ENCODE measurements at regions not wholly inside any gene's neighbourhood (a gene's known extent, or its start where the extent isn't known, plus 50 kb on each side); places are given as distances from the start of the nearest gene placed in this dataset.
"Not testable (repeated sequence)": the region's sequence is repeated elsewhere in the genome, so short reads cannot be mapped to it uniquely, and the experiment has no call there.

DNA sequence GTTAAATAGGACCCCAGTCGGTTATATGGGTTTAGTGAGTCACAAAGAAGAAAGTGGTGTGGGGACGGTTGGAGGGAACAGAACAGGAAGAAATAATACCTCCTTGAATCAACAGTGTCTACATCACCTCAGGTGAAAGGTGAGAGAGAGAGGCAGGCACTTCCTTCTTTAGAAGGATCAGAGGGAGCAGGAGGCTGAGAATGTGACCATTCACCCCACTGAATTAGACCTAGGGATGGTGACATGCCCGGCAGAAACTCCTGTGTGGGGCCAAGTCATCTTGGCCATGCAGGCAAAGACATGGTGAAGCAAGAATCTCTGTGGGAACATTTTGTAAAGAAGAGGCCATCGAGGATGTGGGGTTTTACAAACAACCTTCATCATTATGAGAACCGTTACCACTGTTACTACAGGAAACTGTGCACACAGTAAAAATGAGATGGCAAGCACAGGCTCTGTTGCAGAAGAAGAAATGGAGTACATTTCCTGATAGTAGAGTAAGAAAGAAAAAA lies 1196.9 kb downstream of the VRK1 start:
- peak in 1 of 2 experiments; percentile 61 for DNase-seq

DNA sequence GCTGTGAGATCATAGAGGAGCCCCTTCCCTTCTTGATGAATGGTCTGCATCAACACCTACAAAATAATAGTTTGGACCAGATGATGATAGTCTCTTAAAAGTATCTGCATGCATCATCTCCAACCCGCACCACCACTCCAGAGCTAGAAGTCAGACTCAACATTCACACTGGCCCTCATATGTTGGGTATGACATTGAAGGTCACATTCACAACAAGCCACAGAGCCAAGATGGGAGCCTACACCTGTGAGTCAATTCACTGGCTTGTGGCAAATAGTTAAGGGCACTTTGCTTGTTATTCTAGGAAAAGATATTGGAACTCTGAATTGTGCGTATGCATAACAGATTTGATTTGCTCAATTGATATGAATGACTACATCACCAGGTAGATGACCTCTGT lies 1197.9 kb downstream of the VRK1 start:
- no peak for DNase-seq

DNA sequence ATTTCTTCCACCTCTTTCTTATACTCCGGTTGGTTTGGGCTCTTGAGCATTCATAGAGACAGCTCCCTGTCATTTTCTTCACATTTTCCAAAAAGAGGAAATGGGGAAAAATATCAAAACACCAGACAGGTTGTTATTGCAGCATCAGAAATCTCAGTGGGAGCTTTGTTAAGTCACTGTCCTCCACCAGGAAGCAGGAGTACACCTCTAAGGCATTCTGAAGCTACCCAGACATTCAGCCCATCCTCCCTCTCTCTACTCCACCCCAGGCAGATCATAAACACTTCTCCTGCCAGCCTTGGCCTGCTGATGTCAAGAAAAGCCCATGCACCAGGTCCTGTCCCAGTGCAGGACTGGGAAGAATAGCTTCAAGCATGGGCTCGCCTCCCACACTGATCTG lies 1198.3 kb downstream of the VRK1 start:
- no peak for DNase-seq

DNA sequence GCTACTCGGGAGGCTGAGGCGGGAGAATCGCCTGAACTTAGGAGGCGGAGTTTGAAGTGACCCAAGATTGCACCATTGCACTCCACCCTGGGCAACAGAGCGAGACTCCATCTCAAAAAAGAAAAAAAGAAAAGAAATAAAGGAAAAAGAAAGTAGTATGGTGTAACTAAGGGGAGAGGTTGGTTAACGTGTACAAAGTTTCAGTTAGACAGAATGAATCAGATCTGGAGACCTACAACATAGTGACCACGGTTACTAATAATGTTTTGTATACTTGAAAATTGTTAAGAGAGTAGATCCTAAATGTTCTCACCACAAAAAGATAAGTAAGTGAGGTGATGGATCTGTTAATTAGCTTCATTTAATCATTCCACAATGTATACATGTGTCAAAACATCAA lies 1208.8 kb downstream of the VRK1 start:
- DNase-seq: no peak

DNA sequence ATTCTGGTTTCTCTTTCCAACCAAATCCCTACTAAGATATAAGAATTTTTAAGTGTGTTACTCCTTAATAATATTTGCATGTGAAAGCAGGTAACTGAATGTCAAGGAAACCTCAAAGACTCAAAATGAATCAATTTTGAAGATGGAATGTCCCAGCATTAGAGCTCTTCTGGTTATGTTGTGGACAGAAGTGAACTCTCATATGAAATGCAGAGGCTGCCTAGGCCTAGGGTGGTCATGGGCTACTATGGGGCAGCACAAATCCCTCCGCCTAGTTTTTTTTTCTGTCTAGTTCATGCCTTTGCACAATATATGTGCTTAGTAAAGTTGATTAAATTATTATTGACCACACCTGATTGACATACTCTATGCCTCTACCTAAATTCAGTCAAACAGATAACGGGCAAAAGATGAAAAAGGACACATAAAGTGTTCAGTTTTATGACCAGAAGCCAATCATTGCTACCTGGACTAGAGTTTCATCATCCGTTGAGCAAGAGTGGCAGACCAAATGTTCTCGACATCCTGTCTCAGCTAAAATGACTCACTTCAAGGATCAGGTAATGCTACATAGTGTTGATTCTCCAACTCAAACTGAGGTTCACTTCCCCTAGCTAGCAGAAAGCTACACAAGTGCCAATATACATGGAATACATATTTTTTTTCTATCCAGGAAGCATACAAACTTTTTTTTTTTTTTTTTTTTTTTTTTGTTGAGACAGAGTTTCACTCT lies 1211.4 kb downstream of the VRK1 start:
- DNase-seq: no peak

DNA sequence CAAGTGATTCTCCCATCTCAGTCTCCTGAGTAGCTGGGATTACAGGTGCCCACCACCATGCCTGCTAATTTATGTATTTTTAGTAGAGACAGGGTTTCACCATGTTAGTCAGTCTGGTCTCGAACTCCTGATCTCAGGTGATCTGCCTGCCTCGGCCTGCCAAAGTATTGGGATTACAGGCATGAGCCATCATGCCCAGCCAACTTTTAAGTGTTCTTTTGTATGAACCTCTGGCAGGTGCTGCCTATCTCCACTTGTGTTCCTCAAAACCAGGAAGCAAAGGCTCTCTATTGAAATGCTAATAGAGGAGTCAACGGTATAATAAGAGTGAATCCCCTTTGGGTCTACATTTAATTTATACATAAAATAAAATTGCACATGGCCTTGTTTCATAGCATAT lies 1212.0 kb downstream of the VRK1 start:
- not testable (repeated sequence) for DNase-seq

DNA sequence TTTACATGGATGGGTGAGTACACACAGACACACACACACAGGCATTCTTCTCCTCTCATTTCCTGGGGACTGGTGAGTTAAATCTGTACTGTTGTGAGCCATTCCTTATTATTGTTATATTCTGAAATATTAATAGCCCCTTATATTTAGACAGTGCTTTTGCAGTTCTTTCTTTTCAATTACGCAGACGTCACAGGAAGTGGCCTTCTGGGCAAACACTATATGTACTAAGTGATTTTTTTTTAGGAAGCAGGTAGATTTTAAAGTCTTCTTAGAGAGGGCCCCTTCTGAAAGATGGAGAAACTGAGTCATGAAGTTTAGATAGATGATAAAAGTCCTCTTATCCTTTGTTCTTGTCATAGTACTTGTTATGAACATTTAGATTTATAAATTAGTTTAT lies 1213.6 kb downstream of the VRK1 start:
- DNase-seq: no peak

DNA sequence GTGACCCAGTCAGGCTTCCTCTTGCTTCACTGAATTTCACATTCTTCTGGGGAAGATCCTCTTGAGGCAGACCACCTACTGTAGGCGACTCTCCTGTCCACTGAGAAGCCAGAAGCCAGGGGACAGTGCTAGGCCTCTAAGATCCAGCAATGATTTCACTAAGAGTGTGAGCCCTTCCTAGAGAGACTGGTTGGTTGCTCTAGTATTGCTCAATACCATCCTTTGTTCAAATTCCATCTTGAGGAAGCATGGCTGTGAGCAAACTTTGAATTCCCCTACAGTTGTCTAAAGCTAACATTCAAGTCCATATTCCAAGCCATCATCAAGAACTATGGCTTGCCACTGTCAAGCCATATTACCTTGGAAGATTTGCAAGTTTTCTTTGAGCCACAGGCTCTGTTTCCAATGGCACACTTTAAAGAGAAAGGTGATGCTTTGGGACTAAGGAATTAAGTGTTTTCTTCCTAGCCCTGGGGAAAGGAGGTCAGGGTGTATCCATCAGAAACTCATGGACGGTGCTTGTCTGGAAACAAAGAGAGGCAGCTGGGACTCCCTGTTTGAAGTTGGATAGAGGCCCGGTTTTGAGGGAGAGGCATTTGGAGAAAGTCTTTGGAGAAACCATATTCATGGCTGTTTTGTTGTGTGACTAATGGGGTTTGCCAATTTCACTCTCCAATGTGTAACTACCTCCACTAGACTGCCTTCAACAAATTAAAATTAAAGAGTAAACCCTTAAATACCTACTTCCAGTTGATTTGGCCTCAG lies 1217.9 kb downstream of the VRK1 start:
- no peak for DNase-seq

DNA sequence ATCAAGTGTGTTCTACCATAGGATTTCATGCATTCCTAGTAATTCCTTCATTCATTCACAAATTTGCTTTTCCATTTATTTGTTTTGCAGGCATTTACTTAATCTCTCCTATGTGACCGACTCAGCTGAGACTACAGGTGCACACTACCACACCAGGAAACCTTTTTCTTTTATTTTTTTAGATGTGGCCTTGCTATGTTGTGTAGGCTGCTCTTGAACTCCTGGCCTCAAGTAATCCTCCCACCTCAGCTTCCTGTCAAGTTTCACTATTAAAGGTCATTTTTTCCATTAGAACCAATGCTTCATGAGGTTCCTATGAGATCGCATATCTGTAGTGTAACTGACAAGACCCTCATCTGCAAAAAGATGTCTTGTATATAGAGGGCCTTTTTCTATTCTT lies 1218.7 kb downstream of the VRK1 start:
- DNase-seq: no peak

DNA sequence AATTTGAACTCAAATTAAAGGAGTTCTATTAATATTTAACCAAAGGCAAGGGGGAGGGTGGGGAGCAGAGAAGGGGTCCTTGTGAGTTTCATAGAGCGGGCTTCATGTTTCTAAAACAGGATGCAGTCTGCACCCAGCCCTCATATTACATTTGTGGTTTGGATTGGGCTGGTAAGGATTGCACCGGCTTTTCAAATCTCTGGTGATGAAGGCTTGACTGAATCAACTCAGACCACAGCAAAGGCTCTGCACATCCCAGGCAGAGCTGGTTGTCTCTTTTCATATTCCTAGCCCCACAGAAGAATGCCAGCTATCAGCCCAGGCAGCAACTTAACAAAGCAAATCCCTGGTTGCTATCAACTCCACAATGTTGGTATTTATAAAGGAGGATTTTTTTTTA lies 1221.4 kb downstream of the VRK1 start:
- no peak for DNase-seq

DNA sequence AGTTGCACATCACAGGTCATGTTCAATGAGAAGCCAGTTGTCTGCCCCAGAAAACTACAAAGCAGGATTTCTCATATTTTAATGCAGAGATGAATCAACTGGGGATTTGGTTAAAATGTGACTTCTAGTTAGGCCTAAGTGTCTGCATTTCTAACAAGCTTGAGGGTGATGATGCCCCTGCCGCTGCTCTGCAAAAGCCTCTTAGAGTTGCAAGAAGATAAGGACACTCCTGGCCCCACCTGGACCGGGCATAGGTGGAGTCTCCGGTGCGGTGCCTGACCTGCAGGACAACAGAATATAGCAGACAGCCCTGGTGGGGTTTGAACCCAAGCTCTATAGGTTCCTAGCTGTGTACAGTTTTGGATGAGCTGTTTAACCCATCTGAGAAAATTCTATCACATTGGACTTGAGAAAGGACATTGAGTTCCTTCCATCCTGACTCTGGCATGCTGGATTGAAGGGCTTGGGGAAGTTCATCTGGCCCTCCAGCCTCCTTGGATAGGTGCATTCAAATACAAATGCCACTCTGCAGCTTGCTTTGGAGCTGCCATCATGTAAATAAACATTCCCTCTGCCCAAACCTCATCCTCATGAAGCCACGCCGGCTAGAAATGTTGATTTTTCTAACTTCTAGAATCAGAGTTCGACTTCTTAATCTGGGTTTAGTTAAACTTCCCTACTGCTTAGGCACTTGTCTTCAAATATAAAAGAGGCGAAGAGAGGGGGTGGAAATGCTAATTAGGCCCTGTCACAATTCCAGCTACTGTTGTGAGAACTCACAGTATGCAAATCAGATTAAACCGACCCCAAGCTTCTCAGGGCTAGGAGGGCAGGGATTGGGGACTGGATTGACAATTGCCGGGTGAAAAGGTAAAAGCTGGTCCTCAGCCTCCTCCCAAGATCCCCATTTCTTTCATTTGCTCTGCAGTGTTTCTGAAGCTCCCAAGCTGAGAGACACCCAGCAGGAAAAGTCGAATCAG lies 1225.6 kb downstream of the VRK1 start:
- no peak for DNase-seq

DNA sequence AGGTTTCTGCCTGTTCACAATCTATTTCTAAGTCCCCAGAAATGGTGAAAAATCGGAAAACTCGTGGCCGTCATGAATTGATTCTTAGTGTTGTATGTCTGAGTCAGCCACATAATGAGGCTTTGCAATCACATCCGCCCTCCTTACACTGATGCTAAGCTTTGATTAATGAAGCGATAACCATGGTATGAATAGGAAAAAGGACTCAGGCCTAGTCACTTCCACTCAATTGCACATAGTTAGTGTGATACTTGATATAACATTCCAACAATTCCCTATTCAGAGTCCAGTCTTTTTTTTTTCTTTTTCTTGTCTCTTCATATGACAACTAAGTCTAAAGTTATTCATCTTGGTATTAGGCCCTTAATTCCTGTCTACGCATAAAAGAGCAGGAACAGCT lies 1231.0 kb downstream of the VRK1 start:
- DNase-seq: no peak

DNA sequence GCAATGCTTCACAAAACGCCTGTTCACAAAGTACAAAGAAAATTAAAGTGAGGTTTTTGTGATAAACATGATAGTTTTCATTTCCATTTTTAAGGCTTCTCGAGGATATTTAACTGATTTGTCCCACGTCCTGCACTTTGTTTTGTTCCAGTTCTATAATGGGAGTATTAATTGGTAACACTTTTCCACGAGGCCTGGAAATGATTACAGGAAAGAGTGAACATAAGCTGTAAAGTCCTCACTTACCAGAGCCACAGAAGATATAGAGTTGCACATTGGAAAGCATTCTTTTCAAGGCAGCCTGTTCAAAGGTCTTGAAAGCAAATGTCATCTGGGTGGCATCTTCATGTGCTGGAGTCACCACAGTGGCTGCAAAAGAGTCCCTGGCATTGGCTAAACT lies 1236.6 kb downstream of the BCL11B start:
- no peak for DNase-seq

DNA sequence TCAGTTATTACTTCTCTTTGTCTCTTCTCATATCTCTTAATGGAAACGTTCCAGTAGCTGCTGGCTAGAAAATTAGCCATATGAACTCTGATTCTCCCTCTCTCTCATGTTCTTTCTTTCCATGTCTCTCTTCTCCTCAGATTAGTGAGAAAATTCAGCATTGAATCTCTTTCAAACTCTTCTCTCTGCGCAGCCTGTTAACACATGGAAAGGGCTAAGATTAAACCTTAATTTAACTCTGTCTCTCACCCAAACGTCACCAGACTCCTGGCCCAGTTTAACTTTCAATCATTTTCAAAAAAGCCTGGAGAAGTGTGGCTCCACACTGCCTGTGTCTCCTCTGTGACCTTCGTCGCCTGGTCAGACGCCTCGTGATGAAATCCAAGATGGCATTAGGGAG lies 1234.2 kb downstream of the BCL11B start:
- DNase-seq: no peak

DNA sequence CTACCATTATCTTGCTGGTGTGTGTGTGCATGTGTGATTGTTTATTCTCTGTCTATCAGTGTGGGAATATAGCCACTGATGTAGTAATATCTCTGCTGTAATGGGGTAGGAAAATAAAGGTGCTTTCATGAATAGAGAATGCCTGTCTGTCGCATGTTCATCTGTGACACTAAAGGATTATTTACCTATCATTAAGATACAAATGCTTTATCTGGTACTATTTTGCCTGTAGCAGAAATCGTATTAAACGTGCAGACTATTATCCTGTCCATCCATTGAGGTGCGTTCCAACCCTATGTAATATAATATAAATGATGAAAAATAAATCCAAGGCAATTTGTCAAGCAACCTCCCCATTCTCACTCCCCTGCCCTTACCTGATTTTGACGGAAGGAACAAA lies 1215.1 kb downstream of the BCL11B start:
- DNase-seq: no peak

DNA sequence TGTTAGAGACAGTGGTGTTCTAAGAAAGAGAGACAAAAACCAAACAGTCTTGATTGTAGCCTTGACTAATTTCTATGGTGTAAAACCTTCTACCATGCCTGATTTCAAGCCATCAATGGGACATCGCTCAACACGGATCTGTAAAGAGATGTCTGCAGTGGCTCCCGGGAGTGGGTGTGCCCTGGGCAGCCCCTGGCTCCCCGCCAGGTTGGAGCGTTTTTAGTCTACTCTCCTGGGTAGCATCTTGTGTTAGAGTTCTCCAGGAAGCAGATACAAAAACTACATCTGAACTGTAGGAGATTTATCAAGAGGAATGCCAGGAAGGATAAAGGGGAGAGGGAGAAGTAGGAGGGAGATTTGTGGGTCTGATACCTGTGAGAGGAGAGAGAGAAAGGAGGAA lies 1212.9 kb downstream of the BCL11B start:
- no peak for DNase-seq

DNA sequence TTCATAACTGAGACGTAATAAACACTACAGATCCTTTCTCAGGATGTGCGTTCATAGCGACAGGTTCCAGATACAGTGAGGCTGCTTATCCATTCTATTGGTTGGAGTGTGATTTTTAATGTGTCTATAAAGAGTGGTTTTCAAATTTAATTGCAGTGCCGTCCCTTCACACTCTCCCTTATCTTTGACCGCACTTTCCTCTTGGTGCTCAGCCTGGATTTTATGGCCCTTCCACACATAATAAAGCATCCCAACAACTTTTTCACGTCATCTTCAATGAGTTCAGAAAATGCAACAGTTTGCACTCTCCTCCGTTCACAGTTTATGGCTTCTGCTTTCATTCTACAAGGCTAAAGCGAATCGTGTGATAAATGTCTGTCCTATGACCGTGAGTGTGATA lies 1209.9 kb downstream of the BCL11B start:
- no peak for DNase-seq

DNA sequence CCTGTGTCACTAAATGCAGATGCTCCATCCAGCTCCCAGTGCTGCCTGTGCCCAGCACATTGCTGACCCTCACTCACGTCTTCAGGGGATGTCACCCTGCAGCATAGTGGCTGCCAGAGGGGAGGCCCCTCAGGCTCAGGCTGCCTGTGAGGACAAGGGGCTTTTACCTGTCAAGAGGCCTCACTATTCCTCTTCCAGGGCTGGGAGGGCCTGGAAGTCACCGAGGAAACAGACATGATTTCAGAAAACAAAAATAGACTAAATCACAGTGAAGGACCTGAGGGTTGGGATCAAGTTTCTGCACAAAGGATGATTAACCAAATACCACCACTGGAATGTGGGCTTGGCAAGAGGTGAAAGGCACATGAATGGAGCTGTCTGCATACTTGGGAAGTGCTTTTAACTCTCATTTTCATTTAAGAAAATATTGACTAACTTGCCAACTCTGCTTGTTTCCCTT lies 1202.3 kb downstream of the BCL11B start:
- no peak for DNase-seq

DNA sequence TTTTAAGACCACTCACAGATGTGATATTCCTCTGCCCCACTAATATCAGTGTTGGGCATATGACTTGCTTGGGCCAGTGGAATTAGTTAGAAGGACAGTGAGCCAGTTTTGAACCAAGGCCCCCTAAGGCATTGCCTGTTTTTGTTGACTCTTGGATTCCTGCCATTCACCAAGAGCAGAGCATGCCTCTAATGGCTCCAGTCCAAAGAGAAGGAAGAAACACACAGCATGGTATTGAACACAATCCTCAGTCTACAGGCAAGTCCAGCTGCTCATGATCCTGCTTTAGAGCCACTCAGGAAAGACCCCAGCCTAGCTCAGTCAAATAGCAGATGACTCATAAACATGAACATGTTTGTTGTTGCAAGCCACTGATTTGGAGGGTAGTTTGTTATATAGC lies 1201.5 kb downstream of the BCL11B start:
- DNase-seq: no peak

DNA sequence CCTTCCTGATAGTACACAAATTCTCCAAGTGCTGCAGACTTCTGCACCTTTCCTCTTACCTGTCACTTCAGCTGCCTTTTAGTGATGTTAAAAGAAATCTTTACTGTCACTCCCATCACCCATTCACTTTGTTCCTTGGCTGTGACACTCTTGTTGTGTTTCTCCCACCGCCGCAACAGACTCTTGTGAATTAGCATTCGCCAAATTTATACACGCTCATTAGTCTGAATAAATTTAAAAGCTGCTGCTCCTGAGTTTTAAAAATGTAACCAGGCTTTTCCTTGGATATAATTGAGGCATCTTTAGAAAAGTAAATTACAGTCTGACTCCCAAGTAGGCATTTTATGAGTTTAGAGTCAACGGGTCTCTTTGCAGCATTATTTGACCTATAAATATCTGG lies 1197.9 kb downstream of the BCL11B start:
- DNase-seq: no peak

DNA sequence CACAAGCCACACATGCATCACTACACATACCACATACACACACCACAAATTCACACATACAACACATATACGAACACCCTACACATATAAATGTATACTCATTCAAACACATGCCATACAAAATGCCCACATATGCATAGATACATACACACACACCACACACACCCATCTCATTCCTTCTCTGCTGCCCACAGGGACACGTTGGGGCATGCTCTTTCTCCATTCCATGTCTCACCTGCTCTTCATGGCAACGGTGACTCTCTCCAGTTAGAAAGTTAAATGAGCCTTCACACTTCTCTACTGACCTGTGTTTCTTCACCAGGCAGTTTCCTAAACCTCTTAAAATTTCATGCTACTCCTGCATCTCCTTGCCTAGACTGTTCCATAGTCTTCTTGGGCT lies 1194.8 kb downstream of the BCL11B start:
- no peak for DNase-seq

DNA sequence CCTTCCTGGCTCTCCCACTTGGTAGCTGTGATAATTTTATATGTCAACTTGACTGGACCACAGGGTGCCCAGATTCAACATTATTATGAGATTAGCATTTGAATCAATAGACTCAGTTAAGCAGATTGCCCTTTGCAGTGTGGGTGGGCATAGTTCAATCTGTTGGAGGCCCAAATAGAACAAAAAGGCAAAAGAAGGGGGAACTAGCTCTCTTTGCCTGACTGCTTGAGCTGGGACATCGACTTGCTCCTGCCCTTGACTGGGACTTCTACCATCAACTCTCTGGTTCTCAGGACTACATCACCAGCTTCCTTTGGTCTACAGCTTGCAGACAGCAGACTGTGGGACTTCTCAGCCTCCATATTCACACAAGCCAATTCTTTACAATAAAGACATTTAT lies 1189.2 kb downstream of the BCL11B start:
- DNase-seq: no peak

DNA sequence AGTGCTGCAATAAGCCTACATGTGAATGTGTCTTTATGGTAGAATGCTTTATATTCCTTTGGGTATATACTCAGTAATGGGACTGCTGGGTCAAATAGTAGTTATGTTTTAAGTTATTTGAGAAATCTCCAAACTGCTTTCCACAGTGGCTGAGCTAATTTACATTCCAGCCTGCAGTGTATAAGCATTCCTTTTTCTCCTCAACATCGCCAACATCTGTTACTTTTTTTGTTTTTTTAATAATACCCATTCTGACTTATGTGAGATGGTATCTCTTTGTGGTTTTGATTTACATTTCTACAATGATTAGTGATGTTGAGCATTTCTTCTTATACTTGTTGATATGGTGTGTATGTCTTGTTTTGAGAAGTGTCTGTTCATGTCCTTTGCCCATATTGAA lies 1186.2 kb downstream of the BCL11B start:
- DNase-seq: no peak

All from activated T-cell treated with anti-CD3 and anti-CD28 coated beads, Interleukin-2, amount 50 U/mL, for 48 hours (primary cell).